ENCODE measurements at regions not wholly inside any gene's neighbourhood (a gene's known extent, or its start where the extent isn't known, plus 50 kb on each side); places are given as distances from the start of the nearest gene placed in this dataset.

DNA sequence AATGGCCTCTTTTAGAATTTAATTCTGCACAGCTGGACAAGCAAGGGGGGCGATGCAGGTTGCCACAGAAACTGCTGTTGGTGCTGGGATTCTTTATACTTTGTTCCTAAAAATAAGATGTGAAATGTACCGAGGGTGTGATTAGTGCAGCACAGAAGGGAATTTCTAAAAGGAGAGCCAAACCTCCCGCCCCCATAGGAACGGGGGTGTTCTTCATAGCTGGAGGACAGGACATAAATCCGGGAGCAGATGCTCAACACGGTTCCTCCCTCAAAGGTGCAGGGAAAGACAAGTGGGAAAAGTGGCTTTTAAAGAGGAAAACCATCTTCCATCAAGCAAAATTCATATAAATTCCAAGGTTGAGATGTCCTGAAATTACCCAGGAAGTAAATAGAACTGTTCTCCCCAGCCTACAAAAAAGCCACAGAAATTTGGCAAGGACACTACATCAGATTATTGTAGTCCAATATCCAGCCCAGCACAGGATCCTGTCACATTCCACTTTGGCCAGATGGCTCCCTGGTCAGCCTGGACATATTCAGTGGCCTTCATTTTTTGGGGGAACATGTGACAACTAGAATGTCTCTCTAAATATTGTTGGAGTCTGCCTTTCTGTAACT lies 51.4 kb upstream of the TMX1 start:
- no peaks in the 10 kb centered on the region for H3K9me3 ChIP-seq
- no peaks in the 10 kb centered on the region for H3K79me2 ChIP-seq (ENCODE audit: insufficient read depth)
- H3K36me3 ChIP-seq (replicated peaks in 1 of 2; ENCODE audit: control insufficient read depth in 1 of 2, insufficient read depth in 2 of 2, low read length in 1 of 2): no peaks in the 10 kb centered on the region
- no peak overlapping the region for H2AFZ ChIP-seq (ENCODE audit: low read depth)
- CTCF ChIA-PET: interaction anchor here (1.3 kb wide), 1 partner anchor 32 kb away, joined by 3 read pairs; no protein-coding TSS in a partner anchor
- H3K9me2 ChIP-seq: no peaks in the 10 kb centered on the region
- no peak overlapping the region for H3K4me3 ChIP-seq (ENCODE audit: low read depth in 2 of 2, low read length in 1 of 2)
- H3K4me1 ChIP-seq (ENCODE audit: control insufficient read depth in 1 of 2, insufficient read depth in 2 of 2, low read depth in 1 of 2, low read length in 1 of 2): peaks cover 0 to 4% of the 10 kb centered on the region in 2 experiments; a peak in 1 of 4 replicates
- no peak overlapping the region for H3K9ac ChIP-seq
- 64% methylated on average over 6 of the region's 6 CpGs for WGBS (ENCODE audit: low lambda C conversion rate)
- DNase-seq: no peak
- TF ChIP-seq YY1 (IDR thresholded peaks at IDR 0.05; ENCODE audit: low read depth) (no peak), NFIC (IDR thresholded peaks at IDR 0.05; ENCODE audit: borderline replicate concordance) (peak; percentile 37; the same call in 1 of the 2 replicates), TCF12 (IDR thresholded peaks at IDR 0.05) (peak; percentile 50; the same call in 1 of the 2 replicates)
- H3K27ac ChIP-seq (ENCODE audit: low read depth in 2 of 2, low read length in 1 of 2): peak overlapping the region; percentile 26 to 48; a peak in 2 of 4 replicates
- no peaks in the 10 kb centered on the region for H3K27me3 ChIP-seq (ENCODE audit: insufficient read depth)
- H3K4me2 ChIP-seq: no peak overlapping the region
- H3F3A ChIP-seq (replicated peaks; ENCODE audit: insufficient read depth): no peaks in the 10 kb centered on the region
- no peaks in the 10 kb centered on the region for H4K20me1 ChIP-seq (ENCODE audit: insufficient read depth)
- POLR2A ChIA-PET: no interaction called here

DNA sequence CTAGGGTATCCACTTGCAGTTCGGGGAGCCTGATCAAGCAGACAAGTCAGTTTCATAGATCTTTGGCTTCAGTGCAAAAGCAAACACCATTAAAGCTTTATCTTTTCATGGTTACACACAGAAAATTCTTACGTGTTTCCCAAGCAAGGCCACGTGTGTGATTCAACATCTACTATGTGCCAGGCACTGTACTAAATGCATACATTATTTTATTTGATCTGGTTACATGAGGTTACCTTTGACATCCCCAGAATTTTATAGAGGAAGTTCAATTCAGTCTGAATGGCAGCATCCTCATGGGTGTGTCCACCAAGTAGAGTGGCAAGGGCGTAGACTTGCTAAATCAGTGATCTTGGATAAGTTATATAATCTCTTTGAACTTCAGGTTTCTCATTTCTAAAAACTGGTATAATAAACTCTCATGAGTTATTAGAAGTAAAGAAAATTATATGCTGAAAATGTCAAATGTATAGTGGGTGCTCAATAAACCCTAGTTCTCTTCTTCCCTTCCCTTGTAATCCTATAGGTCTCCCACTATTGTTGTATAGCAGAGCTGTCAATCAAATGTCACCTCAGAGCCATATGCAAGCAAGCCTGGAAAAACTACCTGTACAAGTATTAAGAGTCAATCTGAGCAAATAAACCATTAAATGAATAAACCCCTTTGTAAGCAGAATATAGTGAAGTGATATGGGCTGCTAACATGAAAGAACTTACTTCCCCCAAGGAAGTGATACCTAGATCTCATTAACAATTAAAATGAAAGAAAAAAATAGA lies 50.3 kb upstream of the TMX1 start:
- Histone ChIP-seq H3K27ac (ENCODE audit: low read depth in 2 of 2, low read length in 1 of 2) (no peak overlapping the region), H3K79me2 (ENCODE audit: insufficient read depth) (no peaks in the 10 kb centered on the region), H3K27me3 (ENCODE audit: insufficient read depth) (no peaks in the 10 kb centered on the region), H2AFZ (ENCODE audit: low read depth) (no peak overlapping the region), H3K9me2 (no peaks in the 10 kb centered on the region), H3K4me3 (ENCODE audit: low read depth in 2 of 2, low read length in 1 of 2) (no peak overlapping the region), H3K4me1 (ENCODE audit: control insufficient read depth in 1 of 2, insufficient read depth in 2 of 2, low read depth in 1 of 2, low read length in 1 of 2) (peaks cover 0 to 4% of the 10 kb centered on the region in 2 experiments; a peak in 1 of 4 replicates), H3K9ac (no peak overlapping the region), H3F3A (replicated peaks; ENCODE audit: insufficient read depth) (no peaks in the 10 kb centered on the region), H3K9me3 (no peaks in the 10 kb centered on the region), H3K4me2 (no peak overlapping the region), H4K20me1 (ENCODE audit: insufficient read depth) (no peaks in the 10 kb centered on the region), H3K36me3 (replicated peaks in 1 of 2; ENCODE audit: control insufficient read depth in 1 of 2, insufficient read depth in 2 of 2, low read length in 1 of 2) (no peaks in the 10 kb centered on the region)
- DNase-seq: no peak
- TF ChIP-seq USF1 (IDR thresholded peaks at IDR 0.05; ENCODE audit: borderline replicate concordance, low read depth) (no peak), RAD21 (IDR thresholded peaks at IDR 0.05; ENCODE audit: low read length) (no peak), YY1 (IDR thresholded peaks at IDR 0.05; ENCODE audit: low read depth) (no peak), USF2 (IDR thresholded peaks at IDR 0.05; ENCODE audit: borderline replicate concordance, low read depth, low read length) (no peak), GABPA (IDR thresholded peaks at IDR 0.05; ENCODE audit: low read depth) (no peak), SIN3A (IDR thresholded peaks at IDR 0.05; ENCODE audit: borderline replicate concordance, low read depth, low read length) (no peak), TCF12 (IDR thresholded peaks at IDR 0.05) (no peak), FOXJ3 (CRISPR knock-in tag; IDR thresholded peaks at IDR 0.05) (no peak), TEAD4 (IDR thresholded peaks at IDR 0.05; ENCODE audit: borderline replicate concordance, insufficient read depth) (no peak), RFX5 (IDR thresholded peaks at IDR 0.05; ENCODE audit: low read length) (no peak), SMC3 (IDR thresholded peaks at IDR 0.05; ENCODE audit: low read depth, low read length) (no peak), EZH2phosphoT487 (IDR thresholded peaks at IDR 0.05; ENCODE audit: borderline replicate concordance, low read depth) (no peak), NRF1 (IDR thresholded peaks at IDR 0.05; ENCODE audit: low read depth, low read length) (no peak), MXI1 (IDR thresholded peaks at IDR 0.05; ENCODE audit: low read depth, low read length) (no peak), CHD2 (IDR thresholded peaks at IDR 0.05; ENCODE audit: low read length, partially characterized antibody) (no peak), ELF1 (IDR thresholded peaks at IDR 0.05) (no peak), TAF1 (IDR thresholded peaks at IDR 0.05; ENCODE audit: borderline replicate concordance, low read depth, low read length) (no peak), MEF2A (IDR thresholded peaks at IDR 0.05; ENCODE audit: borderline replicate concordance, low read depth) (no peak)
- TF ChIP-seq, protein P1, sequence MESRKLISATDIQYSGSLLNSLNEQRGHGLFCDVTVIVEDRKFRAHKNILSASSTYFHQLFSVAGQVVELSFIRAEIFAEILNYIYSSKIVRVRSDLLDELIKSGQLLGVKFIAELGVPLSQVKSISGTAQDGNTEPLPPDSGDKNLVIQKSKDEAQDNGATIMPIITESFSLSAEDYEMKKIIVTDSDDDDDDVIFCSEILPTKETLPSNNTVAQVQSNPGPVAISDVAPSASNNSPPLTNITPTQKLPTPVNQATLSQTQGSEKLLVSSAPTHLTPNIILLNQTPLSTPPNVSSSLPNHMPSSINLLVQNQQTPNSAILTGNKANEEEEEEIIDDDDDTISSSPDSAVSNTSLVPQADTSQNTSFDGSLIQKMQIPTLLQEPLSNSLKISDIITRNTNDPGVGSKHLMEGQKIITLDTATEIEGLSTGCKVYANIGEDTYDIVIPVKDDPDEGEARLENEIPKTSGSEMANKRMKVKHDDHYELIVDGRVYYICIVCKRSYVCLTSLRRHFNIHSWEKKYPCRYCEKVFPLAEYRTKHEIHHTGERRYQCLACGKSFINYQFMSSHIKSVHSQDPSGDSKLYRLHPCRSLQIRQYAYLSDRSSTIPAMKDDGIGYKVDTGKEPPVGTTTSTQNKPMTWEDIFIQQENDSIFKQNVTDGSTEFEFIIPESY (IDR thresholded peaks at IDR 0.05; ENCODE audit: borderline replicate concordance, low read depth): no peak
- TF ChIP-seq, protein P2, sequence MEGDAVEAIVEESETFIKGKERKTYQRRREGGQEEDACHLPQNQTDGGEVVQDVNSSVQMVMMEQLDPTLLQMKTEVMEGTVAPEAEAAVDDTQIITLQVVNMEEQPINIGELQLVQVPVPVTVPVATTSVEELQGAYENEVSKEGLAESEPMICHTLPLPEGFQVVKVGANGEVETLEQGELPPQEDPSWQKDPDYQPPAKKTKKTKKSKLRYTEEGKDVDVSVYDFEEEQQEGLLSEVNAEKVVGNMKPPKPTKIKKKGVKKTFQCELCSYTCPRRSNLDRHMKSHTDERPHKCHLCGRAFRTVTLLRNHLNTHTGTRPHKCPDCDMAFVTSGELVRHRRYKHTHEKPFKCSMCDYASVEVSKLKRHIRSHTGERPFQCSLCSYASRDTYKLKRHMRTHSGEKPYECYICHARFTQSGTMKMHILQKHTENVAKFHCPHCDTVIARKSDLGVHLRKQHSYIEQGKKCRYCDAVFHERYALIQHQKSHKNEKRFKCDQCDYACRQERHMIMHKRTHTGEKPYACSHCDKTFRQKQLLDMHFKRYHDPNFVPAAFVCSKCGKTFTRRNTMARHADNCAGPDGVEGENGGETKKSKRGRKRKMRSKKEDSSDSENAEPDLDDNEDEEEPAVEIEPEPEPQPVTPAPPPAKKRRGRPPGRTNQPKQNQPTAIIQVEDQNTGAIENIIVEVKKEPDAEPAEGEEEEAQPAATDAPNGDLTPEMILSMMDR (IDR thresholded peaks at IDR 0.05): no peak
- CTCF ChIA-PET: no interaction called here
- POLR2A ChIA-PET: no interaction called here
- WGBS (ENCODE audit: low lambda C conversion rate): 93% methylated on average over 4 of the region's 4 CpGs
